Lung (tissue), 11 donors: ENCODE measurements at regions not wholly inside any gene's neighbourhood (a gene's known extent, or its start where the extent isn't known, plus 50 kb on each side); places are given as distances from the start of the nearest gene placed in this dataset.

Experiments
- ATAC-seq: fragments of 200-7000 bp; cut with Tn5 transposase; one replicate; pipeline ENCODE4 v1.9.1; 2020; ENCODE audit warnings: moderate number of reproducible peaks; ENCODE audit not compliant: insufficient read depth, low FRiP score
- DNase-seq, 3 donors: peaks; one replicate each; pipeline ENCODE4 v3.0.0-alpha.2; 2013 to 2017
- H3K27ac ChIP-seq, 2 donors: one replicate each; pipeline ENCODE4 v1.5.1; 2013; ENCODE audit warnings: mild to moderate bottlenecking in 2 of 2, moderate library complexity in 2 of 2, control low read depth in 1 of 2, inconsistent platforms in 1 of 2, low read depth in 1 of 2, low read length in 1 of 2
- H3K27me3 ChIP-seq, 3 donors: one replicate each; pipeline ENCODE4 v1.5.1; 2013; ENCODE audit warnings: low read length in 2 of 3; ENCODE audit not compliant: control insufficient read depth in 3 of 3, insufficient read depth in 3 of 3
- H3K36me3 ChIP-seq, 4 donors: one replicate each; pipeline ENCODE4 v1.5.1; 2013; ENCODE audit warnings: low read length in 4 of 4, mild to moderate bottlenecking in 1 of 4, moderate library complexity in 1 of 4; ENCODE audit not compliant: control insufficient read depth in 4 of 4, insufficient read depth in 4 of 4
- H3K4me1 ChIP-seq, 5 donors: one replicate each; pipeline ENCODE4 v1.5.1; 2013; ENCODE audit warnings: low read length in 5 of 5, mild to moderate bottlenecking in 2 of 5, moderate library complexity in 1 of 5; ENCODE audit not compliant: control insufficient read depth in 5 of 5, insufficient read depth in 5 of 5
- H3K4me3 ChIP-seq: one replicate; pipeline ENCODE4 v1.5.1; 2013; ENCODE audit warnings: mild to moderate bottlenecking, control low read depth, moderate library complexity
- H3K9ac ChIP-seq, 2 donors: one replicate each; pipeline ENCODE4 v1.5.1; 2013; ENCODE audit warnings: low read length in 2 of 2, control low read depth in 1 of 2; ENCODE audit not compliant: insufficient read depth in 1 of 2
- H3K9me3 ChIP-seq, 4 donors: one replicate each; pipeline ENCODE4 v1.5.1; 2013; ENCODE audit warnings: low read length in 3 of 4, mild to moderate bottlenecking in 1 of 4, moderate library complexity in 1 of 4; ENCODE audit not compliant: control insufficient read depth in 4 of 4, insufficient read depth in 3 of 4
- WGBS, 2 donors: extraction: QIAGEN DNeasy Blood & Tissue Kit; methylation state at CpG; one replicate each; pipeline ENCODE4 v1.1.7; 2013; 5-methylcytosine and 5-hydroxymethylcytosine counted together
- TF ChIP-seq, protein P1 (sequence below): IDR thresholded peaks from 2 replicates; pipeline ENCODE4 v1.5.1; 2012; ENCODE audit warnings: mild to moderate bottlenecking; ENCODE audit errors: control extremely low read depth, extremely low read depth
- donor health status: control.
- donor health status: control.
- donor health status: Bipolar disorder and iron deficiency.
- donor health status: healthy.
- donor health status: DM: yes; HTN: yes; CAD: no.

DNA sequence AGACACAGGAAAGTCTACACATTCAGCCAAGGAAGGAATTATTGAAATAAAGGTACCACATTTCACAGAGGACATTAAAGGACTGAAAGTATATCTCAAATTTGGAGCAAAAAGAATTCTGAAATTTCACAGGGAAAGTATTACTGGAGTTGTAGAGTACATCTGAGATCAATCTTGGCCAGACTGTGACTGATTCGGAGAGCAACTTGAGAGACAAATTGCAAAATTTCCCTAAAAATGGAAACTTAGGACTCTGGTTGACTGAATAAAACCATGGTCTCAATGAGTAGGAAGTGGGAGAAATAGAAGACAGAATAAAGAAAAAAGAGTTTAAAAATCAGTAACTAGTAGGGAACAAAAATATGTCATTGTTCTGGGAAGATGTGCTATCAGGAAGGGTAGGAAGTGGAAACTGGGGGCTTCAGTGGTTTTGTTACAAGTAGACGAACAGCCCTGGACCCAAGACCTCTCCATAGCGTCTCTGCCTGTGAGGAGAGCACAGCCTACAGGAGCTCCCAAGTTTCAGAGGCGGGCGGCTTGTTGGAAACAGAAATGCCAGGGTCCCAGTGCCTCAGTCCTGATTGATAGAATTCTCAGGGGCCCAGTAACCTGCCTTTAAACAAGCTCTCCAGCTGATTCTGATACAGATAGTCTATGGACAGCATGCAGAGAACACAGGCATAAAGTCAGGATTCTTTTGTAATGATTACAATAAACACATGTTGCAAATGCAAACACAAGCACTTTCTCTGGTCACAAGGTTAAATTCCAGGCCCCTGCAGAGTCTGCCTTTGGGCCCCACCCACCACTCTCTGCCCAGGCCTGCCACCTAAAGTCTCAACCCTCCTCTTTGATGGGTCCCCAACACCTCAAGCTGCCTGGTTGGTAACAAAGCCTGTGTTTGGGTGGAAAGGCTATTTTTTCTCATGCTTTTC, 63.1 kb downstream of the BBS10 start:
- H3K27ac ChIP-seq = no peak overlapping the region

DNA sequence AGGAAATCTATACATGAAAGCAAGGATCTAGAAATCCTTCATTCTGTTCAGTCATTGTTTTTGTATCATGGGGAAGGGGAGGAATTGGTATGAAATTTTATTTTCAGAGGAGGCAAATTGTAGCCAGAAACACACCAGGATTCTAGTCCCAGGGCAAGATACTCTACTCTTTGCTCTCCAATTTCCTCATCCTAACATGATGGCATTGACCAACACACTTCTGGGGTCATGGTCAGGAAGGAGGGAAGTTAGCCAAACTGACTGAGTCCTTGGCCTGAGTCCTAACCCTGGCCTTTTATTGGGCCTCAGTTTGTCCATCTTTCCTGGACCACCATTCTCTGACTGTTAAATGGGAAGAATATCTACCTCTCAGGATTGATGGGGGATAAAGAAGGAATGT, 65.5 kb downstream of the BBS10 start:
- ATAC-seq = no peak
- TF ChIP-seq, protein P1, sequence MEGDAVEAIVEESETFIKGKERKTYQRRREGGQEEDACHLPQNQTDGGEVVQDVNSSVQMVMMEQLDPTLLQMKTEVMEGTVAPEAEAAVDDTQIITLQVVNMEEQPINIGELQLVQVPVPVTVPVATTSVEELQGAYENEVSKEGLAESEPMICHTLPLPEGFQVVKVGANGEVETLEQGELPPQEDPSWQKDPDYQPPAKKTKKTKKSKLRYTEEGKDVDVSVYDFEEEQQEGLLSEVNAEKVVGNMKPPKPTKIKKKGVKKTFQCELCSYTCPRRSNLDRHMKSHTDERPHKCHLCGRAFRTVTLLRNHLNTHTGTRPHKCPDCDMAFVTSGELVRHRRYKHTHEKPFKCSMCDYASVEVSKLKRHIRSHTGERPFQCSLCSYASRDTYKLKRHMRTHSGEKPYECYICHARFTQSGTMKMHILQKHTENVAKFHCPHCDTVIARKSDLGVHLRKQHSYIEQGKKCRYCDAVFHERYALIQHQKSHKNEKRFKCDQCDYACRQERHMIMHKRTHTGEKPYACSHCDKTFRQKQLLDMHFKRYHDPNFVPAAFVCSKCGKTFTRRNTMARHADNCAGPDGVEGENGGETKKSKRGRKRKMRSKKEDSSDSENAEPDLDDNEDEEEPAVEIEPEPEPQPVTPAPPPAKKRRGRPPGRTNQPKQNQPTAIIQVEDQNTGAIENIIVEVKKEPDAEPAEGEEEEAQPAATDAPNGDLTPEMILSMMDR = no peak
- H3K9ac ChIP-seq = no peak overlapping the region
- no peaks in the 10 kb centered on the region for H3K27me3 ChIP-seq
- DNase-seq = no peak
- H3K4me3 ChIP-seq = no peak overlapping the region
- peaks cover 0 to 7% (median 0%) of the 10 kb centered on the region in 5 donors for H3K4me1 ChIP-seq
- H3K27ac ChIP-seq = no peak overlapping the region
- H3K9me3 ChIP-seq = no peaks in the 10 kb centered on the region
- no peaks in the 10 kb centered on the region for H3K36me3 ChIP-seq

More for the DNA sequence above, 63.1 kb downstream of the BBS10 start:
- Histone ChIP-seq H3K9me3 (no peaks in the 10 kb centered on the region), H3K4me3 (no peak overlapping the region), H3K27me3 (no peaks in the 10 kb centered on the region), H3K9ac (no peak overlapping the region), H3K4me1 (peaks cover 0 to 7% (median 0%) of the 10 kb centered on the region in 5 donors), H3K36me3 (no peaks in the 10 kb centered on the region)
- DNase-seq (peak; percentile 29 to 52 (median 41)), ATAC-seq (no peak)
- TF ChIP-seq, protein P1 = no peak
- 87 to 92% methylated on average over 5 of the region's 5 CpGs for WGBS, 2 donors

DNA sequence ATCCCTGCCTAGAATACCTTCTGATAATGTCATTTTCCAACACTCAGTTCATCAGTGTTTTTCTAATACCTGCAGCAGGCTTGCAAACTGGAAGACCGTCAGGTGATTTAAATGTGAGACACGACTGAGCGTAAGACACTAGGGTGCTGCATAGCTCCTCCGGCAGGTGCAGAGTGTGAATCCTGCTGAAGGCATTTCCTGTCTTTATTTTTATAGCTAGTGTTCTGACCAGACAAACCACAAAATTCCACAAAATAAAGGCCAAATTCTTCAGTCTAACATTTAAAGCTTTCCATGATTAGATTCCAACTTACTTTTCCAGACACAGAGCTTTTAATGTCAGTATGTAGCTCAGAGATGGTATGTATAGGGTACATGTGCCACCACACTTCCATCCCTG, 70.7 kb downstream of the BBS10 start:
- no peaks in the 10 kb centered on the region for H3K9me3 ChIP-seq
- DNase-seq (no peak), ATAC-seq (no peak)
- no peaks in the 10 kb centered on the region for H3K27me3 ChIP-seq
- H3K27ac ChIP-seq = no peak overlapping the region
- H3K9ac ChIP-seq = no peak overlapping the region
- TF ChIP-seq, protein P1 = no peak
- H3K4me1 ChIP-seq = peaks cover 0 to 9% (median under 1%) of the 10 kb centered on the region in 5 donors
- 90 to 91% methylated on average over 4 of the region's 4 CpGs for WGBS, 2 donors
- H3K4me3 ChIP-seq = no peak overlapping the region
- H3K36me3 ChIP-seq = no peaks in the 10 kb centered on the region
